GM12873 (cell line): ENCODE measurements at regions not wholly inside any gene's neighbourhood (a gene's known extent, or its start where the extent isn't known, plus 50 kb on each side); places are given as distances from the start of the nearest gene placed in this dataset.

Experiments used
- CTCF ChIP-seq: IDR thresholded peaks from 2 replicates; pipeline ENCODE4 v1.5.1; 2012; ENCODE audit warnings: low read depth, mild to moderate bottlenecking, moderate library complexity, low read length, control low read depth; ENCODE audit not compliant: insufficient read depth; ENCODE audit errors: missing control alignments

- no peak for TF ChIP-seq CTCF
Measured at GRCh38 chr1:18535391-18536210, 54.9 kb downstream of the KLHDC7A start.

- no peak for TF ChIP-seq CTCF
Measured at GRCh38 chr1:18536356-18536755, 55.6 kb downstream of the KLHDC7A start.

GRCh38 chr1:18536915-18537314 lies 56.2 kb downstream of the KLHDC7A start:
- no peak for TF ChIP-seq CTCF

GRCh38 chr1:18537386-18538306 lies 56.9 kb downstream of the KLHDC7A start:
- TF ChIP-seq CTCF = no peak

- TF ChIP-seq CTCF = no peak
Measured at GRCh38 chr1:18539171-18539570, 58.4 kb downstream of the KLHDC7A start.

GRCh38 chr1:18540136-18540765 lies 59.5 kb downstream of the KLHDC7A start:
- no peak for TF ChIP-seq CTCF
